Adrenal gland (tissue), 5 donors: ENCODE measurements at regions not wholly inside any gene's neighbourhood (a gene's known extent, or its start where the extent isn't known, plus 50 kb on each side); places are given as distances from the start of the nearest gene placed in this dataset.

Experiments
- POLR2A ChIP-seq, 2 donors: fragments of 450-650 bp; IDR thresholded peaks; one replicate each; pipeline ENCODE4 v1.6.1; 2017; ENCODE audit warnings: antibody characterized with exemption in 2 of 2, mild to moderate bottlenecking in 2 of 2, moderate library complexity in 1 of 2
- TF ChIP-seq, protein P1 (sequence below), 6 experiments: fragments of 450-650 bp in 4 of 6; fragments of 200-600 bp in 2 of 6; sonication (generic) in 1 of 6; IDR thresholded peaks; 1 replicate in 5 of 6; 2 replicates in 1 of 6; pipeline versions ENCODE4 v1.5.1 to v1.8.0; 2016 to 2021; ENCODE audit warnings: antibody characterized with exemption in 6 of 6, mild to moderate bottlenecking in 2 of 6, moderate library complexity in 1 of 6
- donor health status: DM: no; HTN: no; CAD: no.

DNA sequence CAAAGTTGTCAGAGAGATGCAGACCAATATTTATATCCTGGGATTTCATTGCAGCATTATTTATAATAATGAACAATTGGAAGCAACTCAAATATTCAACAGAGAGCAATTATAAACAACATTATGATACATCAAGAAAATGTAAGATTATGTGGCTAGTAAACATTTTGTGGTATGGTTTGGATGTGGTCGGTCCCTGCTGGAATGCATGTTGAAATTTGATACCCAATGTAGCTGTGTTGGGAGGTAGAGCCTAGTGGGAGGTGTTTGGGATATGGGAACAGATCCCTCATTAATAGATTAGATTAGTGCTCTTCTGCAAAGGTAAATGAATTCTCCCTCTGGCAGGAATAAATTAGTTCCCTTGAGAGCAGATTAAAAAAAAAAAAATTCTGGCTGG, 350.9 kb downstream of the ANKRD30A start:
- TF ChIP-seq, protein P1, sequence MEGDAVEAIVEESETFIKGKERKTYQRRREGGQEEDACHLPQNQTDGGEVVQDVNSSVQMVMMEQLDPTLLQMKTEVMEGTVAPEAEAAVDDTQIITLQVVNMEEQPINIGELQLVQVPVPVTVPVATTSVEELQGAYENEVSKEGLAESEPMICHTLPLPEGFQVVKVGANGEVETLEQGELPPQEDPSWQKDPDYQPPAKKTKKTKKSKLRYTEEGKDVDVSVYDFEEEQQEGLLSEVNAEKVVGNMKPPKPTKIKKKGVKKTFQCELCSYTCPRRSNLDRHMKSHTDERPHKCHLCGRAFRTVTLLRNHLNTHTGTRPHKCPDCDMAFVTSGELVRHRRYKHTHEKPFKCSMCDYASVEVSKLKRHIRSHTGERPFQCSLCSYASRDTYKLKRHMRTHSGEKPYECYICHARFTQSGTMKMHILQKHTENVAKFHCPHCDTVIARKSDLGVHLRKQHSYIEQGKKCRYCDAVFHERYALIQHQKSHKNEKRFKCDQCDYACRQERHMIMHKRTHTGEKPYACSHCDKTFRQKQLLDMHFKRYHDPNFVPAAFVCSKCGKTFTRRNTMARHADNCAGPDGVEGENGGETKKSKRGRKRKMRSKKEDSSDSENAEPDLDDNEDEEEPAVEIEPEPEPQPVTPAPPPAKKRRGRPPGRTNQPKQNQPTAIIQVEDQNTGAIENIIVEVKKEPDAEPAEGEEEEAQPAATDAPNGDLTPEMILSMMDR (IDR thresholded peaks at IDR 0.05), result no peak
- TF ChIP-seq POLR2A (IDR thresholded peaks at IDR 0.05), result no peak
